ENCODE measurements at regions not wholly inside any gene's neighbourhood (a gene's known extent, or its start where the extent isn't known, plus 50 kb on each side); places are given as distances from the start of the nearest gene placed in this dataset.

GRCh38 chr12:125221602-125222001 lies 156.4 kb downstream of the AACS start:
- DNase-seq (ENCODE audit: low read depth, low spot score): no peak

DNA sequence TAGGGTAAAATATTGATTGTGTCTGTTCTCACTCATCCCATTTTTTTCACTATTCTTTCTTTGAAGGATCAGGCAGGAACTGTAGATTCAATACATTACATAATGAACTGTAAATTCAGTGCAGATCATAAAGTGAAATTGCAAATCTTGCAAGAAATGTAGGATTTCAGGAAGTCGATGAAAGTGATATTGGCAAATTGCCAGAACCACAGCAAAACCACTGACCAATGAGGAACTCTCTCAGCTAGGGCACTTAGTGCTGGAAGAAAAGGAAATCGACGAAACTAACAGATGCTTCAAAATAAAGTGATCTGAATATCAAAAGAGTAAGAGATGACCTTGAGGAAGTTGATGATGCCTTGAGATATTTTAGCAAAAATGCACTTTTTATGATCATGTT lies 157.6 kb downstream of the AACS start:
- H3K27ac ChIP-seq: no peak overlapping the region
- no peak for DNase-seq (ENCODE audit: low read depth, low spot score)

More at GRCh38 chr12:125221602-125222001, 156.4 kb downstream of the AACS start:
- H3K27ac ChIP-seq: no peak overlapping the region

GRCh38 chr12:125225641-125226040 lies 160.4 kb downstream of the AACS start:
- H3K27ac ChIP-seq: no peak overlapping the region
- no peak for DNase-seq (ENCODE audit: low read depth, low spot score)

- no peak overlapping the region for H3K27ac ChIP-seq
- no peak for DNase-seq (ENCODE audit: low read depth, low spot score)
These were observed 163.5 kb downstream of the AACS start for GRCh38 chr12:125228519-125229260.

GRCh38 chr12:125229878-125230530 lies 164.8 kb downstream of the AACS start:
- no peak for DNase-seq (ENCODE audit: low read depth, low spot score)
- no peak overlapping the region for H3K27ac ChIP-seq

DNA sequence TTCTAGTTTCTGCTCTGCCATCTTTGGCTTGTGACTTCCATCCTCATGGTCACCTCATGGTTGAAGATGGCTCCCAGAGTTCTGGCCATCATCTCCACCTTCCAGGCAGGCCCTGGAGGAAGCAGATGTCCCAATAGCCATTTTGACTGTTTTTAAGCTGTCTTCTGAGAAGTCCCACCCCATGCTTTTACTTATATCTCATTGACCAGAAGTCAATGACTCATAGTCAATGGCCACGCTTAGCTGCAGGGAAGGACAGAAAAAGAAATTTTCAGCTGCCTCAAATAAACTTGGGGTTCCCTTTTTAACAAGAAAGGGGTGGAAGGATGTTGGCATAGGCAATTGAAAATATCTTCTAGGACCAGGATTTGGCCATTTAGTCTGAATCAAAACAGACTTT lies 168.1 kb downstream of the AACS start:
- no peak overlapping the region for H3K27ac ChIP-seq
- DNase-seq (ENCODE audit: low read depth, low spot score): no peak

DNA sequence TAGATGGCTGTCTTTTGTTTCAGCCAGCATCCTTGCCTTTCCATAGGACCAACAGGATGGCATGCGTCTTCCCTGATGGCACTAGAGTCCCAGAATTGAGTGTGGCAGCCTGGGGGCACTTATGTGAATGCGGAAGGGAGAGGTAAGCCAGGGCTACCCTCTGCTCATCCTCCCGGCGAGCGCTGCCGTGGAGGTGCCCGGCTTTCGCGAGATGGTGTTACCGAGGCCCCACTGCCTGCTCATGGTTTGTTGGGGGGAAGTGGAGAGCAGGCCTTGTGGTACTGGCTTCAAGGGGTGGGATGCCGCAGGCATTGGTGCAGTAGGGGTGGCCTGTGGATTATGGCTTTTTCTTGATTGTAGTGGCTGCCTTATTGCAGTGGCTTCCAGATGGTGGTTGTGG lies 174.3 kb downstream of the AACS start:
- no peak for DNase-seq (ENCODE audit: low read depth, low spot score)
- H3K27ac ChIP-seq: no peak overlapping the region

GRCh38 chr12:125240717-125241116 lies 175.5 kb downstream of the AACS start:
- DNase-seq (ENCODE audit: low read depth, low spot score): no peak
- H3K27ac ChIP-seq: no peak overlapping the region

DNA sequence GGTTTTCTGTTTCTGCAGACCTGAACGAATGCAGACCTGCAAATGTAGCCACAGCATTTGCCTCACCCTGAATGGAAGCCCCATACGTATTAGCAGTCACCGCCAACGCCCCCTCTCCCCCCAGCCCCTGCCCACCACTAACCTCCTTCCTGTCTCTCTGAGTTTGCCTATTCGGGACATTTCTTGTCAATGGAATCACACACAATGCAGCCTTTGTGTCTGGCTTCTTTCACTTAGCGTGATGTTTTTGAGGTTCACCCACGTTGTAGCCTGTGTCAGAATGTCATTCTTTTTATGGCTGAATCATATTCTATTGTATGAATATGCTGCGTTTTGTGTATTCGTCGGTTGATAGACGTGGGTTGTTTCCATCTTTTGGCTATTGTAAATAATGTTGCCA lies 178.6 kb downstream of the AACS start:
- no peak for DNase-seq (ENCODE audit: low read depth, low spot score)
- H3K27ac ChIP-seq: no peak overlapping the region

- H3K27ac ChIP-seq: no peak overlapping the region
- DNase-seq (ENCODE audit: low read depth, low spot score): no peak
These were observed 179.1 kb downstream of the AACS start for GRCh38 chr12:125244338-125244737.

GRCh38 chr12:125245581-125246557 lies 180.6 kb downstream of the AACS start:
- no peak overlapping the region for H3K27ac ChIP-seq
- DNase-seq (ENCODE audit: low read depth, low spot score): no peak

DNA sequence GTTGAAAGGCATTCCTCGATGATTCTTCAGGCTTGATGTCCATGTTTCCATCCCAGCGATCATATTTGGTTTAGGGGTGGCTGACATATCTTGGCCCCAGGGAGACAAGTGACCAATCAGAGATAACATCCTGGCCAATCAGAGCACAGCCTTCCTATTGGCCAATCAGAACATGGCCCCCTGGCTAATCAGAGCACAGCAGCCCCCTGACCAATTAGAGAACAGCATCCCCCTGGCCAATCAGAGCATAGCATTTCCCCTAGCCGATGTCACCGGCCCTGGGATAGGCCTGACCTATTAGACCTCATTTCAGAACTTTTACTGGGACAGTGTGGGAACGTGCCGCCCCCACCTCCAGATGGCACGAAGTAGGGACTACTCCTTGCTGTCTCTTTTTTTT lies 182.2 kb downstream of the AACS start:
- H3K27ac ChIP-seq: no peak overlapping the region
- no peak for DNase-seq (ENCODE audit: low read depth, low spot score)

DNA sequence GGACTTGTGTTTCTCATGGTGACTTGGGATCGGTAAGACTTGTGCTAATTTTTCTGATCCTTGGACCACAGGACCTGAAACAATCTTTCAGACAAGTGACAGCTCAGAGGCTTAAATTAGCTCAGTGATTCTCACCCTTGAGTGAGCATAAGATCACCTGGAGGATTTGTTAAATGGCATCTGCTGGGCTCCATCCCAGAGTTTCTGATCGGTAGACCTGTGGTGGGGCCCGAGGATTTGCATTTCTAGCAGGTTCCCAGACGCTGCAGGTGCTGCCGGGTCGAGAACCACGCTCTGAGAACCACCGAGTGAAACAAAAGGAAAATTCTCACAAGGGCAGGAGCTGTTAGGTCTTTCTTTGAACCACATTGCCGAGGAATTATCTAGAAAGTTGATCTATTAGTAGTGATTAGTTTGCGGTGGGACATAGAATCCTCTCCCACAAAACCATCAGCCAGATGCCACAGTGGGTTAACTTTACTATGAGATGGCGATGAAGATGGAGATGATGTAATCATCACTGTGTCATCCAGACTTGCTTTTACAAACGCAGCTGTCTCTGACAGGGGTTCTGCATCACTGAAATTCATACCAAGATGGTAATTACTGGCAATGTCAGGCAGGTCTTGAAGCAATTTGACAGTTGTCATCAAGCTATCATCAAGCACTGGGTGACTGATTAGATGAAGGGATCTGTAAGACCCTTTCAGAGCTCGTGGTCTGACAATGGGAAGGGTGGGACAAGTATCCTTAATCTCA lies 184.0 kb downstream of the AACS start:
- DNase-seq (ENCODE audit: low read depth, low spot score): no peak
- no peak overlapping the region for H3K27ac ChIP-seq

DNA sequence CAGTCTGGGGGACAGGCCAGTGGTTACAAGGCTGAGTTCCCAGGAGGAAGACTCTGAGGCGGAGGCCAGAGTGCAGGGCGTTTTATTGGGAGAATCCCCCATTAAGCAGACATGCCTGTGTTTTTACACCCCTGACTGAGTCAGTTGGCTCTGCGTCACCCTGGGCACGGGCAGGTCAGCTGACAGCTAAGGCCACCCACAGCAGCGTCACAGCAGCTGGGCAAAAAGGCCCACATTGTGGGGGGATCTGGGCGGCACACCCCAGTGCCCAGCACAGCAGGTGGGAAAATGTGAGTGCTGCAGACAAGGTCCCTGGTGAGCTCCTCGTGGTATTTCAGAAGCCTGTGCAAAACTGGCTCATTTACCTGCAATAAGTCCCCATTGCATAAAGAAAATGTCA lies 184.7 kb downstream of the AACS start:
- DNase-seq (ENCODE audit: low read depth, low spot score): no peak
- H3K27ac ChIP-seq: no peak overlapping the region

GRCh38 chr12:125254236-125254635 lies 189.0 kb downstream of the AACS start:
- no peak overlapping the region for H3K27ac ChIP-seq
- no peak for DNase-seq (ENCODE audit: low read depth, low spot score)

- no peak for DNase-seq (ENCODE audit: low read depth, low spot score)
- H3K27ac ChIP-seq: no peak overlapping the region
These were observed 189.6 kb downstream of the AACS start for GRCh38 chr12:125254856-125255255.

DNA sequence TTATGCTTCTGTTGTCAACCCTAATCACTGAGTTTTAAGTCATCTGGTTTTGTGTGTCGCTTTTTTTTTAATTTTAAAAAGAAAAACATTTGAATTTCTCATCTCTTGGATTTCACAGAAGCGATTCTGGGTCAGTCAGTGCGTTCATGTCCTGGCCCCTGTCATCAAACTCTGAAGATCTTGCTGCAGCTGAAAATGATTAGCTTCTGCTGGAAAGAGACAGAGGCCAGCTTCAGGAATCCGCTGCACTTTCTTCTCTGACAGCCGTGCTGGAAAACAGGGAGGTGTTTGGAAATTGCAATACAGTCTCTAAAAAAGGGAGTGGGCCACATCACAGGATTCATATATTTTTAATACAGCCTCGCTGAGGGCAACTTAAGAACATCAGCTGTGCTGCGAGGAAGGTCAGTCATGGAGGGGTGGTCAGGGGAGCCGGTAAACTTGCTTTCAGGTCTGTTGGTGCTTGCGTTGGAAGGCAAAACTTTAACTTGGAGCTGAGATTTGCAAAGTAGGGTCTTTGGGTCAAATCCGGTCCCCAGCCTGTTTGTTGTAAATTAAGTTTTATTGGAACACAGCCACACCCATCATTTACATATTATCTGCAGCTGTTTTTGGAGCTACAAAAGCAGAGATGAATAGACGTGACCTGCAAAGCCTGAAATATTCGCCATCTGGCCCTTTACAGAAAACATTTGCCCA lies 190.8 kb downstream of the AACS start:
- no peak overlapping the region for H3K27ac ChIP-seq
- no peak for DNase-seq (ENCODE audit: low read depth, low spot score)

- no peak overlapping the region for H3K27ac ChIP-seq
- DNase-seq (ENCODE audit: low read depth, low spot score): no peak
These were observed 191.3 kb downstream of the AACS start for GRCh38 chr12:125256634-125256936.

GRCh38 chr12:125259178-125259867 lies 194.1 kb downstream of the AACS start:
- H3K27ac ChIP-seq: no peak overlapping the region
- DNase-seq (ENCODE audit: low read depth, low spot score): no peak
